ENCODE measurements at regions not wholly inside any gene's neighbourhood (a gene's known extent, or its start where the extent isn't known, plus 50 kb on each side); places are given as distances from the start of the nearest gene placed in this dataset.

- H3K4me1 ChIP-seq (ENCODE audit: control insufficient read depth, extremely low read depth, insufficient read depth, low read length), result no peaks in the 10 kb centered on the region
- no peak overlapping the region for H3K4me2 ChIP-seq (ENCODE audit: control insufficient read depth, extremely low read depth, insufficient read depth, low read depth, low read length)
- H3K36me3 ChIP-seq (ENCODE audit: control insufficient read depth in 2 of 2, extremely low read depth in 1 of 2, insufficient read depth in 2 of 2, low read length in 2 of 2), result no peaks in the 10 kb centered on the region
- no peaks in the 10 kb centered on the region for H3K79me2 ChIP-seq (ENCODE audit: control insufficient read depth, insufficient read depth, low read length)
- DNase-seq (ENCODE audit: low read depth, low spot score) (no peak), FAIRE-seq (no peak)
- no peak for TF ChIP-seq CTCF (optimal IDR thresholded peaks at IDR 0.05 in 1 of 3, IDR thresholded peaks at IDR 0.05 in 1 of 3, conservative IDR thresholded peaks at IDR 0.05 in 1 of 3; ENCODE audit: extremely low read depth in 1 of 3, insufficient read depth in 2 of 3, low read length in 3 of 3)
- H2AFZ ChIP-seq (ENCODE audit: control insufficient read depth, low read length), result no peak overlapping the region
- no peaks in the 10 kb centered on the region for H3K27me3 ChIP-seq (ENCODE audit: control insufficient read depth, extremely low read depth, insufficient read depth, low read length)
- no peaks in the 10 kb centered on the region for H4K20me1 ChIP-seq (ENCODE audit: control insufficient read depth, extremely low read depth, insufficient read depth, low read length)
- H3K4me3 ChIP-seq (ENCODE audit: control insufficient read depth in 2 of 3, extremely low read depth in 1 of 3, insufficient read depth in 2 of 3, low read depth in 1 of 3, low read length in 3 of 3), result no peak overlapping the region
- H3K9me3 ChIP-seq (ENCODE audit: control insufficient read depth, low read depth, low read length), result no peaks in the 10 kb centered on the region
- no peak overlapping the region for H3K9ac ChIP-seq (ENCODE audit: control insufficient read depth, extremely low read depth, insufficient read depth, low read length)
- no peak overlapping the region for H3K27ac ChIP-seq (ENCODE audit: control insufficient read depth, insufficient read depth, low read length)
- dilution Hi-C loops (cut with MboI; ENCODE audit: extremely low pct_ligation_motif_present, low sequenced_read_pairs), result no loop called here
- H3K9me1 ChIP-seq (ENCODE audit: control insufficient read depth, extremely low read depth, insufficient read depth, low read length), result no peaks in the 10 kb centered on the region
Observed at GRCh38 chr9:80437091-80437640, 865.4 kb downstream of the TLE4 start.

- Histone ChIP-seq H3K9ac (ENCODE audit: control insufficient read depth, extremely low read depth, insufficient read depth, low read length) (no peak overlapping the region), H3K9me1 (ENCODE audit: control insufficient read depth, extremely low read depth, insufficient read depth, low read length) (no peaks in the 10 kb centered on the region)
- FAIRE-seq, result no peak
Observed at GRCh38 chr9:80435591-80435990, 863.8 kb downstream of the TLE4 start.

More at GRCh38 chr9:80435591-80435990, 863.8 kb downstream of the TLE4 start:
- TF ChIP-seq CTCF (optimal IDR thresholded peaks at IDR 0.05 in 1 of 3, IDR thresholded peaks at IDR 0.05 in 1 of 3, conservative IDR thresholded peaks at IDR 0.05 in 1 of 3; ENCODE audit: extremely low read depth in 1 of 3, insufficient read depth in 2 of 3, low read length in 3 of 3) (no peak), EZH2 (IDR thresholded peaks at IDR 0.05; ENCODE audit: low read length) (no peak)
- dilution Hi-C loops (cut with MboI; ENCODE audit: extremely low pct_ligation_motif_present, low sequenced_read_pairs), result no loop called here
- no peak overlapping the region for H3K27ac ChIP-seq (ENCODE audit: control insufficient read depth, insufficient read depth, low read length)
- DNase-seq (ENCODE audit: low read depth, low spot score), result no peak
- no peak overlapping the region for H2AFZ ChIP-seq (ENCODE audit: control insufficient read depth, low read length)
- H3K36me3 ChIP-seq (ENCODE audit: control insufficient read depth in 2 of 2, extremely low read depth in 1 of 2, insufficient read depth in 2 of 2, low read length in 2 of 2), result no peaks in the 10 kb centered on the region
- no peak overlapping the region for H3K4me2 ChIP-seq (ENCODE audit: control insufficient read depth, extremely low read depth, insufficient read depth, low read depth, low read length)
- H3K27me3 ChIP-seq (ENCODE audit: control insufficient read depth, extremely low read depth, insufficient read depth, low read length), result no peaks in the 10 kb centered on the region
- H4K20me1 ChIP-seq (ENCODE audit: control insufficient read depth, extremely low read depth, insufficient read depth, low read length), result no peaks in the 10 kb centered on the region
- H3K9me3 ChIP-seq (ENCODE audit: control insufficient read depth, low read depth, low read length), result no peaks in the 10 kb centered on the region
- H3K79me2 ChIP-seq (ENCODE audit: control insufficient read depth, insufficient read depth, low read length), result no peaks in the 10 kb centered on the region
- H3K4me1 ChIP-seq (ENCODE audit: control insufficient read depth, extremely low read depth, insufficient read depth, low read length), result no peaks in the 10 kb centered on the region
- H3K4me3 ChIP-seq (ENCODE audit: control insufficient read depth in 2 of 3, extremely low read depth in 1 of 3, insufficient read depth in 2 of 3, low read depth in 1 of 3, low read length in 3 of 3), result no peak overlapping the region
